A673 (cell line): ENCODE measurements at regions not wholly inside any gene's neighbourhood (a gene's known extent, or its start where the extent isn't known, plus 50 kb on each side); places are given as distances from the start of the nearest gene placed in this dataset.

Experiments
- BruUV-seq: library from RNA; stranded (reverse); fragments of 400-500 nt; replicated peaks from 2 replicates; lab custom pipeline; 2021; lab: Mats Ljungman, UMichigan
- CTCF ChIA-PET: fragments of 300-600 bp; sonication (Branson Sonifier 250); formaldehyde crosslinking; loops from one replicate; lab custom pipeline; 2022; ENCODE audit warnings: antibody characterized with exemption; lab: Charles Lee
- POLR2A ChIA-PET: fragments of 300-600 bp; sonication (Branson Sonifier 250); formaldehyde crosslinking; loops from one replicate; lab custom pipeline; 2022; ENCODE audit warnings: antibody characterized with exemption; ENCODE audit not compliant: low non-redundant PET; lab: Charles Lee
- DNase-seq: peaks from one replicate; pipeline ENCODE4 v3.0.0-alpha.2; 2015; ENCODE audit warnings: low spot score
- H3K27ac ChIP-seq: fragments of 200-600 bp; sonication (generic); 2 replicates; pipeline ENCODE4 v1.5.1; 2016; ENCODE audit warnings: mixed run types, low read depth, mild to moderate bottlenecking, mixed read lengths, antibody characterized with exemption, low read length; ENCODE audit not compliant: poor library complexity, severe bottlenecking
- H3K27me3 ChIP-seq: fragments of 200-600 bp; sonication (generic); replicated peaks from 2 replicates; pipeline ENCODE4 v1.6.1; 2017; ENCODE audit warnings: mixed run types, low read depth, mild to moderate bottlenecking, mixed read lengths, antibody characterized with exemption, low read length; ENCODE audit not compliant: insufficient read depth, poor library complexity
- H3K36me3 ChIP-seq: fragments of 200-600 bp; sonication (generic); 2 replicates; pipeline ENCODE4 v1.6.1; 2016; ENCODE audit warnings: mixed run types, mild to moderate bottlenecking, mixed read lengths, antibody characterized with exemption, low read length; ENCODE audit not compliant: insufficient read depth, poor library complexity, severe bottlenecking
- H3K4me1 ChIP-seq: fragments of 200-600 bp; sonication (generic); 2 replicates; pipeline ENCODE4 v1.6.1; 2017; ENCODE audit warnings: mixed run types, mild to moderate bottlenecking, mixed read lengths, antibody characterized with exemption, low read length; ENCODE audit not compliant: insufficient read depth, poor library complexity, severe bottlenecking
- H3K4me3 ChIP-seq: fragments of 200-600 bp; sonication (generic); 2 replicates; pipeline ENCODE4 v1.5.1; 2016; ENCODE audit warnings: low read depth, mixed run types, mild to moderate bottlenecking, mixed read lengths, low read length; ENCODE audit not compliant: poor library complexity, severe bottlenecking
- H3K9me3 ChIP-seq: fragments of 200-600 bp; sonication (generic); 2 replicates; pipeline ENCODE4 v1.6.1; 2016; ENCODE audit warnings: mixed run types, low read depth, mild to moderate bottlenecking, mixed read lengths, antibody characterized with exemption, low read length; ENCODE audit not compliant: poor library complexity, severe bottlenecking
- CTCF ChIP-seq: fragments of 300-800, 200-600 bp; sonication (generic); conservative IDR thresholded peaks from 2 replicates; pipeline ENCODE4 v1.5.1; 2017; ENCODE audit warnings: low read depth, mild to moderate bottlenecking, antibody characterized with exemption, low read length, moderate library complexity, mixed read lengths
- EZH2 ChIP-seq: fragments of 200-600 bp; sonication (generic); IDR thresholded peaks from 2 replicates; pipeline ENCODE4 v1.6.1; 2017; ENCODE audit warnings: borderline replicate concordance, low read depth, mild to moderate bottlenecking, mixed read lengths, antibody characterized with exemption, low read length; ENCODE audit not compliant: poor library complexity, severe bottlenecking
- intact Hi-C: fragments of 100-400 bp; cut with micrococcal nuclease; formaldehyde crosslinking; loops from one replicate; pipeline ENCODE4 v1.10.0; 2022; ENCODE audit not compliant: unreplicated experiment

- H3K27me3 ChIP-seq, result no peaks in the 10 kb centered on the region
- no peak overlapping the region for H3K4me3 ChIP-seq
- H3K36me3 ChIP-seq, result no peaks in the 10 kb centered on the region
- no TSS peak for BruUV-seq
- peak; percentile 44 for DNase-seq
- no peak overlapping the region for H3K27ac ChIP-seq
- peaks cover 9% of the 10 kb centered on the region for H3K4me1 ChIP-seq
- no peaks in the 10 kb centered on the region for H3K9me3 ChIP-seq
- CTCF ChIA-PET, result interaction anchor here (2.5 kb wide), 1 partner anchor 157 kb away, joined by 5 read pairs; no protein-coding TSS in a partner anchor
- intact Hi-C loops, result no loop called here
- TF ChIP-seq EZH2 (no peak), CTCF (no peak)
- POLR2A ChIA-PET, result no interaction called here
These were observed 119.2 kb upstream of the EDNRA start for GRCh38 chr4:147361726-147362125.

GRCh38 chr4:147362938-147363337, 118.0 kb upstream of the EDNRA start:
- CTCF ChIA-PET, result no interaction called here

GRCh38 chr4:147363514-147363913, 117.4 kb upstream of the EDNRA start:
- Histone ChIP-seq H3K27ac (no peak overlapping the region), H3K27me3 (no peaks in the 10 kb centered on the region), H3K36me3 (no peaks in the 10 kb centered on the region), H3K4me1 (peaks cover 9% of the 10 kb centered on the region), H3K4me3 (no peak overlapping the region), H3K9me3 (no peaks in the 10 kb centered on the region)
- ChIA-PET POLR2A (no interaction called here), CTCF (no interaction called here)
- no TSS peak for BruUV-seq
- no peak for DNase-seq
- TF ChIP-seq CTCF (no peak), EZH2 (no peak)
- intact Hi-C loops, result no loop called here

More at GRCh38 chr4:147362938-147363337, 118.0 kb upstream of the EDNRA start:
- no peaks in the 10 kb centered on the region for H3K36me3 ChIP-seq
- BruUV-seq, result no TSS peak
- POLR2A ChIA-PET, result no interaction called here
- peaks cover 9% of the 10 kb centered on the region for H3K4me1 ChIP-seq
- DNase-seq, result no peak
- no peak for TF ChIP-seq EZH2
- no peak for TF ChIP-seq CTCF
- no peak overlapping the region for H3K4me3 ChIP-seq
- intact Hi-C loops, result no loop called here
- H3K9me3 ChIP-seq, result no peaks in the 10 kb centered on the region
- H3K27ac ChIP-seq, result no peak overlapping the region
- no peaks in the 10 kb centered on the region for H3K27me3 ChIP-seq
